Adipocyte (in vitro differentiated cells): ENCODE measurements at regions not wholly inside any gene's neighbourhood (a gene's known extent, or its start where the extent isn't known, plus 50 kb on each side); places are given as distances from the start of the nearest gene placed in this dataset.
A peak's percentile ranks its signal among the peaks of the same experiment; 100 is the strongest.

Source experiments
- DNase-seq: peaks from one replicate; pipeline ENCODE4 v3.0.0-alpha.2; 2015; ENCODE audit warnings: low read depth
- H3K27me3 ChIP-seq: replicated peaks from 2 replicates; pipeline ENCODE4 v1.7.0; 2013; ENCODE audit warnings: mild to moderate bottlenecking, low read length, moderate library complexity; ENCODE audit not compliant: control insufficient read depth, insufficient read depth
- H3K36me3 ChIP-seq: 2 replicates; pipeline ENCODE4 v1.7.0; 2013; ENCODE audit warnings: low read length, mild to moderate bottlenecking, moderate library complexity; ENCODE audit not compliant: control insufficient read depth, insufficient read depth, severe bottlenecking
- H3K4me1 ChIP-seq: 2 replicates; pipeline ENCODE4 v1.7.0; 2013; ENCODE audit warnings: mild to moderate bottlenecking, low read length, moderate library complexity; ENCODE audit not compliant: control insufficient read depth, insufficient read depth
- H3K4me3 ChIP-seq: 2 replicates; pipeline ENCODE4 v1.7.0; 2013; ENCODE audit warnings: mild to moderate bottlenecking, low read length, moderate library complexity
- H3K9ac ChIP-seq: 2 replicates; pipeline ENCODE4 v1.7.0; 2013; ENCODE audit warnings: mild to moderate bottlenecking, low read length, moderate library complexity
- H3K9me3 ChIP-seq: 2 replicates; pipeline ENCODE4 v1.7.0; 2013; ENCODE audit warnings: mild to moderate bottlenecking, low read length, moderate library complexity; ENCODE audit not compliant: control insufficient read depth

DNA sequence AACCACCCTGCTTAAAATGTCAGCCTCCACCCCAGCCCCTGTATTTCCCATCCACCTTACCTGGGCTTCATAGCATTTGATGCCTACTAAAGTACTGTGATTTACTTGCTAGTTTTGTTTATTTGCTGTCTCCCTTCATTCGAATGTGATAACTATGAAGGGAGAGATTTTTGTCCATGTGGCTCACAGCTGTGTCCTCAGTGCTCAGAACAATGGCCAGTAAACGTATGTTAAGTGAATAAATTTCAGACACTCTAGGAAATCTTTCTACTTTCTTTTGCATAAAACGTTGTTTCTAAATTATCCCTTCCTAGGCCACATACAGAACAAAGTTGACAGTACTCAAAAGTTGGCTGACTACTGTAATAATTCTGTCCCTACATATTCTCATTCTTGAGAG lies 114.7 kb upstream of the OTUD4 start:
- no peaks in the 10 kb centered on the region for H3K9me3 ChIP-seq
- H3K4me3 ChIP-seq, result no peak overlapping the region
- H3K36me3 ChIP-seq, result no peaks in the 10 kb centered on the region
- H3K9ac ChIP-seq, result no peak overlapping the region
- H3K27me3 ChIP-seq, result peaks cover 12% of the 10 kb centered on the region
- no peak for DNase-seq
- H3K4me1 ChIP-seq, result peaks cover 12% of the 10 kb centered on the region

DNA sequence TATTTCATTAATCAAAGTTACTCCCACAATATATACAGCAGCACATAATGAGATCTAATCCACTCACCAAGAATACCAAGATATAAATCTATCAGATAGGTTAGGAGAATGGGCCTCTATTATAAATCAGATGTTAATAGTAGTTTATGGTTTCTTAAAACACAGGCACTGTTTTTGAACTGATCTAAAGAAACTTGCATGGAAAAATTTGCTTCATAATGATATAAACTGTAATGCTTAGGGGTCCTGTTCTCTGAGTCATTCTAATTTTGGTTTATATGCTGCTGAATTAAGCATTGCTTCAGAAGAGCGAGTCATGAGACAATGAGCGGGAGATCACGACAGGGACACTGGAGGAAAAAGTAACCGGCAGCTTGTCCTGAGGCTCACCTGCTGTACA lies 113.3 kb upstream of the OTUD4 start:
- H3K27me3 ChIP-seq, result peaks cover 12% of the 10 kb centered on the region
- peak; percentile 13 for DNase-seq
- H3K36me3 ChIP-seq, result no peaks in the 10 kb centered on the region
- no peak overlapping the region for H3K9ac ChIP-seq
- peaks cover 9% of the 10 kb centered on the region for H3K4me1 ChIP-seq
- H3K9me3 ChIP-seq, result no peaks in the 10 kb centered on the region
- H3K4me3 ChIP-seq, result no peak overlapping the region

DNA sequence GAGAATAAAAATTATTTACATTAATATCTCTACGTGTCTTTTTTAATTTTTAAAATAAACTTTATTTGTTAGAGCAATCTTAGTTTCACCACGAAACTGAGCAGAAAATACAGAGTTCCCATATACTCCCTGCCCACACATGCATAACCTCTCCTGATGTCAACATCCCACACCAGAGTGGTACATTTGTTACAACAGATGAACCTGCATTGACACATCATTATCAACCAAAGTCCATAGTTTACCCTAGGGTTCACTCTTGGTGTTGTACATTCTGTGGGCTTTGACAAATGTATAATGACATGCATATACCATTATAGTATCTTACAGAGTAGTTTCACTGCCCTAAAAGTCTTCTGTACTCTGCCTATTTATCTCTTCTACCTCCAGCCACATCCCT lies 110.6 kb upstream of the OTUD4 start:
- Histone ChIP-seq H3K36me3 (no peaks in the 10 kb centered on the region), H3K9ac (no peak overlapping the region), H3K27me3 (no peaks in the 10 kb centered on the region), H3K4me3 (no peak overlapping the region), H3K4me1 (peaks cover 9% of the 10 kb centered on the region), H3K9me3 (no peaks in the 10 kb centered on the region)
- DNase-seq, result no peak

DNA sequence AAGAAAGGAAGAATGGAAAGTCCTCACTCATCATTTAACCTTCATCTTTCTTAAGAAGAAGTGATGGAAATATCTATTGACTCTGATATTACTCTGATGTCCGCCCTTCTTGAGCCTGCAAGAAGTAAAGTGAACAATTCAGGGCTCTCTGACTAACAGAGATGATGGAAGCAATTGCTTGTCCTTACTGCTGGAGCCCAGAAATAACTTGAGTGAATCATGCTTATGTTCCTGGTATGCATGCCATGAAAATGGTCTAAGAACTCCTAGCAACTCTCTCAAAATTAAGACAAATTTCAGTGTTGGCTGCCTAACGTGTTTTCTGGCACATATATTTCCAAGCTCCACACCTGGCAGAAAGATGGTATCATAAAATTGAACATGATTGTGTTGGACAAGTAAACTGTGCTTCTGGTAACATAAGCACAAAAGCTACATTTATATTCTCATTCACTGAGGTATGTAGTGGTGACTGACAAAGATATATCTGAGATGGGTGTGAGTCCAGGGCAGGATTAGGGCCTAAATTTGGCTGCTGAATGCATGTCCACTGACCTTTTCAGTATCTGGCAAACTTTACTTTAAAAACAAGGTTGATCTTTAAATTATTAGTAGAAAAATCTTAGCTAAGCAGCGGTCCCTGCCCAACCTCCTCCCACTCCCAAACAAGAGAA lies 109.2 kb upstream of the OTUD4 start:
- no peak overlapping the region for H3K9ac ChIP-seq
- no peaks in the 10 kb centered on the region for H3K9me3 ChIP-seq
- peaks cover 9% of the 10 kb centered on the region for H3K4me1 ChIP-seq
- peak; percentile 61 for DNase-seq
- no peaks in the 10 kb centered on the region for H3K36me3 ChIP-seq
- no peak overlapping the region for H3K4me3 ChIP-seq
- H3K27me3 ChIP-seq, result no peaks in the 10 kb centered on the region

DNA sequence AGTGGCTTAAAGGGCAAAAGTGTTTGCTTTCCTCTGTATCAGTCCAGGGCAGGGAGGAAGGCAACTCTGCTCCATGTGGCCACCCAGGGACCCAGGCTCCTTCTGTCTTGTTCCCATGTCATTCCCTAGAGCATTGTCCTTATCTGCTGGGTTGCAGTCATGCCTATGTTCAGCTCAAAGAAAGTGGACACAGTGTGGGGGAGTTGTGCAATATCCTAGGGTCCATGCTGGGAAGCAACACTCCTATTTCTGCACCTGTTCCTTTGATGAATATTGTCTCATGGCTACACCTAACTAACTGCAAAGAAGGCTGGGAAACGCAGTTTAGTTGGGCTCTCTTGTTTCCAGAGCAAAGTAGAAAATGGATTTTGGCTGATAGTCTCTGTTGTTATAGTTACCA lies 107.0 kb upstream of the OTUD4 start:
- Histone ChIP-seq H3K9me3 (no peaks in the 10 kb centered on the region), H3K4me3 (no peak overlapping the region), H3K4me1 (peaks cover 9% of the 10 kb centered on the region), H3K36me3 (no peaks in the 10 kb centered on the region), H3K9ac (no peak overlapping the region), H3K27me3 (no peaks in the 10 kb centered on the region)
- no peak for DNase-seq

DNA sequence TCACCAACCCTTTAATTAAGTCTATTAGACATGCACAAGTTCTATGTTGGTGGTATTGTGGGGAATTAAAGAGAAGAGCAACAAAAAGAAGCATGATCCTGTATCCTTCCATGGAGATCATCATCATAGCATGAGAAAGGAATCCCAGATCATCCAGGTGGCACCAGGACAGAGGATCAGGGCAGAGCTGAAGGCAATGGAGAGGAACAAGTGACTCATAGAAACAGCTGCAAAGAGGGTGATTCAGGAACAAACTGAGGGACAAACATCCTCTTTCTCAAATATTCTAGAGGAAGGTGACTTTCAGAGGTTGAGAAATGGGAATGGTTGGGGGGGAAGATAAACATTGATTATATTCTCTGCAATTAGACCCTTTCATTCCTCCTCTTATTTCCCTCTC lies 105.5 kb upstream of the OTUD4 start:
- Histone ChIP-seq H3K4me3 (no peak overlapping the region), H3K4me1 (peaks cover 9% of the 10 kb centered on the region), H3K27me3 (no peaks in the 10 kb centered on the region), H3K9ac (no peak overlapping the region), H3K9me3 (no peaks in the 10 kb centered on the region), H3K36me3 (no peaks in the 10 kb centered on the region)
- peak; percentile 23 for DNase-seq

DNA sequence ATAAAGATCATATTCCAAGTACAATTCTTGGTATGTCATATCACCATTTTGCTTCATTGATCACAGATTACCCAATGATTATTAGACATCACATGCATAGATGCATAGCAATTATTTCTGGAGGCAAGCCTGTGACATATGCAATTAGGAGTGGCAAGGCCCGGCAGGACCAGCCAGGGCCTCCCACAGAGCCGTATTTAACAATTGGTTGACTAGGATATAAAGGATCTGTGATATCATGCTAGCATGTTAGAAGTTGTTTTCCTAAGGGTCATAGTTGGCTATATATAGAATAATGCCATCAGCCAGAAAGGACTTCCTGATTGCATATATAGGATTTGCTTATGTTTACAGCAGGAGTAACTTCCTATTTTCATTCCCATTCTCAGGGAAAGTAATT lies 103.5 kb upstream of the OTUD4 start:
- H3K9me3 ChIP-seq, result no peaks in the 10 kb centered on the region
- H3K27me3 ChIP-seq, result no peaks in the 10 kb centered on the region
- no peaks in the 10 kb centered on the region for H3K36me3 ChIP-seq
- no peak overlapping the region for H3K4me3 ChIP-seq
- DNase-seq, result no peak
- H3K4me1 ChIP-seq, result peaks cover 13% of the 10 kb centered on the region
- H3K9ac ChIP-seq, result no peak overlapping the region

DNA sequence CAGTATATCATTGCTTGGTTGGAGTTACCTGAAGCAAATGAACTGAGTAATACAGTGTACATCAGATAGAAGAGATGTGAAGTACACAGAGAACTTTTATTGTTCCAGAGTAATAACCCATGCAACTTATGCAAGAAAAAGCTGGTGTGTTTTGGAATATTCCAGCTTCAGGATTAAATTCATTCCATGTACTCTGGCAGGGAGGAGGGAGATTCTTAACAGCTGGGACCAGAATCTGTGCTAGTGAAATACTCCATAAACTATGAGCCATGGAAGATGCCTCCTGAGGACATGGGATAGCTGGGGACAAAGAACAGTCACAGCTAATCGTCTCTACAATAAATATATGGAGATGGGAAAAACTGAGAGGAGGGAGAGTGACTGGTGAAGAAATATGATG lies 101.6 kb upstream of the OTUD4 start:
- H3K4me1 ChIP-seq, result peaks cover 16% of the 10 kb centered on the region
- no peaks in the 10 kb centered on the region for H3K27me3 ChIP-seq
- H3K36me3 ChIP-seq, result no peaks in the 10 kb centered on the region
- no peak overlapping the region for H3K9ac ChIP-seq
- H3K9me3 ChIP-seq, result no peaks in the 10 kb centered on the region
- no peak for DNase-seq
- H3K4me3 ChIP-seq, result no peak overlapping the region

DNA sequence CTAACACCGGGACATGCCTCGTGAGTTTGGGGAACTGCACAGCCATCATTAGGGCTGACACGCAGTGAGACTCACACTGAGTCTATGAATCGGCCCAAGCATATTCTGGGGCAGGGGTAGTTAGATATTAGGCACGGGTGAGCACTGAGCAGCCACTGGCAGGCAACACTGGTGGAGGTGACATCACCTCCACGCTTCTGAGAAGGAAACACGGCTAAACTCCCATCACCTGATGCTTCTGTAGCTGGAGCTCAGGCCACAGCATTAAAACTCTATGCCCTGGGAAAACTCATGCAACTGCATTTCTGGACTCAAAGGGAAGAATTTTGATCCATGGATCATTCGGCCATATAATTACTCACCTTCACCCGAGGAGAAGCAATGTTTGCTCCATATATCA lies 100.8 kb upstream of the OTUD4 start:
- DNase-seq, result no peak
- H3K4me3 ChIP-seq, result no peak overlapping the region
- no peak overlapping the region for H3K9ac ChIP-seq
- H3K4me1 ChIP-seq, result peaks cover 16% of the 10 kb centered on the region
- H3K27me3 ChIP-seq, result no peaks in the 10 kb centered on the region
- no peaks in the 10 kb centered on the region for H3K9me3 ChIP-seq
- H3K36me3 ChIP-seq, result no peaks in the 10 kb centered on the region

DNA sequence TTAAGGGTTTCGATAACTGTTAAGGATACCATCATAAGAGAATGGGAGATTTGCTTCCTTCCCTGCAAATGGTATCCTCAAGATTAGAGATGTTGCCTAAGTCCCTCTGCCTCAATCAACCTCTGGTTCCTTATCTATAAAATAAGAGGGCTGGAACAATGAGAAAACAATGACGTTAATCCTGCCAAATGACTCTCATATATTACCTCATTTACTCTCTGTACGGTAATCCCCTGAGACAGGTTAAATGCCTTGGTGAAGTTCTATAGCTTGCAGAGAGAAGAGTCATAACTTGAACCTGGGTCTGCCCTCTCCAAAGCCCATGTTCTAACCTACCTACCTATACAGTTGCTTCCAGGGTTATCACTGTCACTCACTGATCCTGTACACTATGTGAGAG lies 100.2 kb upstream of the OTUD4 start:
- Histone ChIP-seq H3K4me1 (peaks cover 16% of the 10 kb centered on the region), H3K36me3 (no peaks in the 10 kb centered on the region)

DNA sequence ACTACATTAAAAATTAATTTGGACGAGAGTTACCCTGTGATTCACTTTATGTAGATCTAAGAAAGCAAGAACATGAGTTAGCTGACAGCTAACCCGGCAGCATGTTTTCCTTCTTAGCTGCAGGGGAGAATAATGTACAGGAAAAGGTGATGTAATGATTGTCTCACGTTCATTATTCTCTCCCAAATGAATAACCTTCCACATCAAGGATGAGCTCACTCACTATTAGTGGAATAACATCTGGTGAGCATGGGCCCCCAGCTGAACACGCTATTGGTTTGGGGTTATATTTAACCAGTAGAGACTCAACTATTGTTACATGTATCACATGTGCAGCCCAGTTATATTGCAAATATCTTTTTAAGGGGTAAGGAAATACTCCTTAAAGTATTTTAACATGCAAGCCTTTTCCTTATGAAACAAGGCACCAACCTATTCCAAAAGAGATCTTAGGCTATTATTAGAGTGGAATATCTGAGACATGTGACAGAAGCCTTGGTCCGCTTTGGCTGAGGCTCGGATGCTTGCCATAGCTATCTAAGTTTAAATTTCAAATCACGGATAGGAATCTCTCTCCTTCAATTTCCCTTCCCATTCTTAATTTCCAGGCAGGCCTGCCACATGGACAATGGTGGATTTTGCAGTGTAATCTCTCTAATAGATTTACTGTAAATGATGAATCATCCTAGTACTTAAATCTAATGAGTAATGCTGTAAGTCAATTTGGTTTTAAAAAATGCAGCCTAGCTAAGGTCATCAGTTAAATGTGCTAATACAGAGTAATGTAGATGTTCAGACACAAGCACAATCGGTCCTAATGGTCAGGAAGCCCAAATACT lies 99.0 kb upstream of the OTUD4 start:
- no peaks in the 10 kb centered on the region for H3K36me3 ChIP-seq
- H3K4me3 ChIP-seq, result no peak overlapping the region
- no peaks in the 10 kb centered on the region for H3K9me3 ChIP-seq
- H3K4me1 ChIP-seq, result peaks cover 16% of the 10 kb centered on the region
- no peak overlapping the region for H3K9ac ChIP-seq
- DNase-seq, result peak; percentile 40
- no peaks in the 10 kb centered on the region for H3K27me3 ChIP-seq

More for the DNA sequence above, 100.2 kb upstream of the OTUD4 start:
- no peak for DNase-seq
- H3K4me3 ChIP-seq, result no peak overlapping the region
- H3K27me3 ChIP-seq, result no peaks in the 10 kb centered on the region
- H3K9me3 ChIP-seq, result no peaks in the 10 kb centered on the region
- H3K9ac ChIP-seq, result no peak overlapping the region
